ENCODE measurements at regions not wholly inside any gene's neighbourhood (a gene's known extent, or its start where the extent isn't known, plus 50 kb on each side); places are given as distances from the start of the nearest gene placed in this dataset.
A peak's percentile ranks its signal among the peaks of the same experiment; 100 is the strongest.
"Not testable (repeated sequence)": the region's sequence is repeated elsewhere in the genome, so short reads cannot be mapped to it uniquely, and the experiment has no call there.

DNA sequence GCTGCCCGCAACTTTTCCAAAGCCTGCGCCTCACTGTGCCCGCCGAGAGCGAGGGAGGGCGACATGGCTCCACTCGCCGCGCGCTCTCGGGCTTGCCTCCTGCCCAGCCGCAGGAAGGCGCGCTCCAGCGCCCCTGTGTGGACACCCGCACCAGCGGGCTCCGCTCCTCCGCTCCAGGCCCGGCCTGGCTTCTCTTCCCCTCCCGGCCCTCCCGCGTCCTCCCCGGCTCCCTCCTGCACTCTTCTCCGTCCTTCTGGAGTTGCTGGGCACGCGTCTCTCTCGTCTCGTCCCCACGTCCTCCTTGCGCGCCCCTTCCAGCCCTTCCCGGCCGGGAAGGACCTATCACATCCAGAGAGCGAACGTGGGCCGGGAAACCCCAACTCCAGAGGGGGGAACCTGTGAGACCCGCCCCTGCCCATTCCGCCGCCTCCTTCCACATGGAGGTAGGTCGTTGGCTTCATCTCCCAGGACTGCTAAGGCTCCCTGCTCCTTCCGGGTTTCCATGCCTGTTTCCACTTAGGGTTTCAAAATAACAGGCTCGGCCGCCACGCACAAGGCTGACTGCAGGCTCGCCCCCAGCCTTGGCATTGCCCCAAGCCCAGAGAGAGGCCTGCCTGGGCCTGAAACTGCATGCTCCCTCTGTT lies 175.4 kb downstream of the ATP6V0E2 start:
- H3K9ac ChIP-seq (ENCODE audit: control insufficient read depth, extremely low read depth, insufficient read depth, low read length); FAIRE-seq: not testable (repeated sequence)

DNA sequence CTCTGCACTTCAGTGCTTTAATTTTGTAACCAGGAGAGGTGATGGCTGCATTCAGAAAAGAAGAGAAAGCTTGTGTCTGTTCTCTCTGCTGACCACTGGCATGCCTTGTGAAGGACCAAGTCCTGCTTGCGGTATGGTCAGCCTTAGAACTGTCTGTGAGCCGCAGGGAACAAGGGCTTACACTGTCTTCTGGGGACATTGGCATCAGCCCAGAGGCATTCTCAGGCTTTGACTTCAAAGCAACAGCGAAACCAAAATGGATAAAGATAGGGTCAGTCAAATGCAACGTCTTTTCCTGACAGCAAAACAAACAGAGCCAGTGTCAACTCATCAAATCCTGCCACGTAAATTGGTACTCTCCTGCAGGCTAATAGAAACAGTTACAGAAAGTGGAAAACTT lies 179.6 kb downstream of the ATP6V0E2 start:
- H4K20me1 ChIP-seq (ENCODE audit: control insufficient read depth, extremely low read depth, insufficient read depth, low read length); H3K9ac ChIP-seq (ENCODE audit: control insufficient read depth, extremely low read depth, insufficient read depth, low read length); dilution Hi-C loops (cut with MboI; ENCODE audit: extremely low pct_ligation_motif_present, low sequenced_read_pairs); H3K27ac ChIP-seq (ENCODE audit: control insufficient read depth, insufficient read depth, low read length); H3K36me3 ChIP-seq (ENCODE audit: control insufficient read depth in 2 of 2, extremely low read depth in 1 of 2, insufficient read depth in 2 of 2, low read length in 2 of 2); H3K4me1 ChIP-seq (ENCODE audit: control insufficient read depth, extremely low read depth, insufficient read depth, low read length); H3K27me3 ChIP-seq (ENCODE audit: control insufficient read depth, extremely low read depth, insufficient read depth, low read length); H3K9me1 ChIP-seq (ENCODE audit: control insufficient read depth, extremely low read depth, insufficient read depth, low read length); H3K4me2 ChIP-seq (ENCODE audit: control insufficient read depth, extremely low read depth, insufficient read depth, low read depth, low read length); H3K4me3 ChIP-seq (ENCODE audit: control insufficient read depth in 2 of 3, extremely low read depth in 1 of 3, insufficient read depth in 2 of 3, low read depth in 1 of 3, low read length in 3 of 3); H3K79me2 ChIP-seq (ENCODE audit: control insufficient read depth, insufficient read depth, low read length); H3K9me3 ChIP-seq (ENCODE audit: control insufficient read depth, low read depth, low read length); DNase-seq (ENCODE audit: low read depth, low spot score); FAIRE-seq; H2AFZ ChIP-seq (ENCODE audit: control insufficient read depth, low read length): not testable (repeated sequence)

More for the DNA sequence above, 175.4 kb downstream of the ATP6V0E2 start:
- H3K79me2 ChIP-seq (ENCODE audit: control insufficient read depth, insufficient read depth, low read length); H3K9me3 ChIP-seq (ENCODE audit: control insufficient read depth, low read depth, low read length); dilution Hi-C loops (cut with MboI; ENCODE audit: extremely low pct_ligation_motif_present, low sequenced_read_pairs); DNase-seq (ENCODE audit: low read depth, low spot score); H3K36me3 ChIP-seq (ENCODE audit: control insufficient read depth in 2 of 2, extremely low read depth in 1 of 2, insufficient read depth in 2 of 2, low read length in 2 of 2); H3K27ac ChIP-seq (ENCODE audit: control insufficient read depth, insufficient read depth, low read length); H4K20me1 ChIP-seq (ENCODE audit: control insufficient read depth, extremely low read depth, insufficient read depth, low read length); H3K4me1 ChIP-seq (ENCODE audit: control insufficient read depth, extremely low read depth, insufficient read depth, low read length); H3K27me3 ChIP-seq (ENCODE audit: control insufficient read depth, extremely low read depth, insufficient read depth, low read length); H3K9me1 ChIP-seq (ENCODE audit: control insufficient read depth, extremely low read depth, insufficient read depth, low read length): not testable (repeated sequence)
- TF ChIP-seq, protein P1, sequence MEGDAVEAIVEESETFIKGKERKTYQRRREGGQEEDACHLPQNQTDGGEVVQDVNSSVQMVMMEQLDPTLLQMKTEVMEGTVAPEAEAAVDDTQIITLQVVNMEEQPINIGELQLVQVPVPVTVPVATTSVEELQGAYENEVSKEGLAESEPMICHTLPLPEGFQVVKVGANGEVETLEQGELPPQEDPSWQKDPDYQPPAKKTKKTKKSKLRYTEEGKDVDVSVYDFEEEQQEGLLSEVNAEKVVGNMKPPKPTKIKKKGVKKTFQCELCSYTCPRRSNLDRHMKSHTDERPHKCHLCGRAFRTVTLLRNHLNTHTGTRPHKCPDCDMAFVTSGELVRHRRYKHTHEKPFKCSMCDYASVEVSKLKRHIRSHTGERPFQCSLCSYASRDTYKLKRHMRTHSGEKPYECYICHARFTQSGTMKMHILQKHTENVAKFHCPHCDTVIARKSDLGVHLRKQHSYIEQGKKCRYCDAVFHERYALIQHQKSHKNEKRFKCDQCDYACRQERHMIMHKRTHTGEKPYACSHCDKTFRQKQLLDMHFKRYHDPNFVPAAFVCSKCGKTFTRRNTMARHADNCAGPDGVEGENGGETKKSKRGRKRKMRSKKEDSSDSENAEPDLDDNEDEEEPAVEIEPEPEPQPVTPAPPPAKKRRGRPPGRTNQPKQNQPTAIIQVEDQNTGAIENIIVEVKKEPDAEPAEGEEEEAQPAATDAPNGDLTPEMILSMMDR (optimal IDR thresholded peaks at IDR 0.05 in 1 of 3, IDR thresholded peaks at IDR 0.05 in 1 of 3, conservative IDR thresholded peaks at IDR 0.05 in 1 of 3; ENCODE audit: extremely low read depth in 1 of 3, insufficient read depth in 2 of 3, low read length in 3 of 3) = peak in 1 of 3 experiments; percentile 18
- Histone ChIP-seq H2AFZ (ENCODE audit: control insufficient read depth, low read length) (peak overlapping the region; percentile 60), H3K4me3 (ENCODE audit: control insufficient read depth in 2 of 3, extremely low read depth in 1 of 3, insufficient read depth in 2 of 3, low read depth in 1 of 3, low read length in 3 of 3) (peak overlapping the region in 1 of 3 experiments; percentile 22), H3K4me2 (ENCODE audit: control insufficient read depth, extremely low read depth, insufficient read depth, low read depth, low read length) (peak overlapping the region; percentile 54)

DNA sequence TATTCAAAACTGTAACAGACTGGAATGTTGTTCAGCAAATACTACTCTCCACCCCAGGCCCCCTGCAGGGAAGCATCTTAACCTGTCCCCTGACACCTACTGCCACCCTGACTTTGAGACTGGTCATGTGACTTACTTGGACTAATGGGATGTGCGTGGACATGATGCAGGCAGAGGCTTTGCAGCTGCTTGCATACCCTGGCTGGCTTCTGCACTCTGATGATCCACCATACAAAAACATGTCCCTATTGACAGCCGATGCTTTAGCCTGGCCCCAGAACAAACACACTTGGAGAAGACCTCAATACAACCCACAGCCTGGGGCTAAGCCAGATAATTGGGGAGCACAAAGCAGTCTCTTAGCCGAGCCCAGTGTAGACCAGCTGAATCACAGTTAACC lies 180.5 kb downstream of the ATP6V0E2 start:
- H3K36me3 ChIP-seq (ENCODE audit: control insufficient read depth in 2 of 2, extremely low read depth in 1 of 2, insufficient read depth in 2 of 2, low read length in 2 of 2); FAIRE-seq; H3K79me2 ChIP-seq (ENCODE audit: control insufficient read depth, insufficient read depth, low read length); H3K4me2 ChIP-seq (ENCODE audit: control insufficient read depth, extremely low read depth, insufficient read depth, low read depth, low read length); H3K9ac ChIP-seq (ENCODE audit: control insufficient read depth, extremely low read depth, insufficient read depth, low read length); H2AFZ ChIP-seq (ENCODE audit: control insufficient read depth, low read length); H3K27ac ChIP-seq (ENCODE audit: control insufficient read depth, insufficient read depth, low read length); H3K27me3 ChIP-seq (ENCODE audit: control insufficient read depth, extremely low read depth, insufficient read depth, low read length); H3K9me1 ChIP-seq (ENCODE audit: control insufficient read depth, extremely low read depth, insufficient read depth, low read length); DNase-seq (ENCODE audit: low read depth, low spot score); H4K20me1 ChIP-seq (ENCODE audit: control insufficient read depth, extremely low read depth, insufficient read depth, low read length); H3K4me3 ChIP-seq (ENCODE audit: control insufficient read depth in 2 of 3, extremely low read depth in 1 of 3, insufficient read depth in 2 of 3, low read depth in 1 of 3, low read length in 3 of 3); H3K9me3 ChIP-seq (ENCODE audit: control insufficient read depth, low read depth, low read length); H3K4me1 ChIP-seq (ENCODE audit: control insufficient read depth, extremely low read depth, insufficient read depth, low read length); dilution Hi-C loops (cut with MboI; ENCODE audit: extremely low pct_ligation_motif_present, low sequenced_read_pairs): not testable (repeated sequence)

DNA sequence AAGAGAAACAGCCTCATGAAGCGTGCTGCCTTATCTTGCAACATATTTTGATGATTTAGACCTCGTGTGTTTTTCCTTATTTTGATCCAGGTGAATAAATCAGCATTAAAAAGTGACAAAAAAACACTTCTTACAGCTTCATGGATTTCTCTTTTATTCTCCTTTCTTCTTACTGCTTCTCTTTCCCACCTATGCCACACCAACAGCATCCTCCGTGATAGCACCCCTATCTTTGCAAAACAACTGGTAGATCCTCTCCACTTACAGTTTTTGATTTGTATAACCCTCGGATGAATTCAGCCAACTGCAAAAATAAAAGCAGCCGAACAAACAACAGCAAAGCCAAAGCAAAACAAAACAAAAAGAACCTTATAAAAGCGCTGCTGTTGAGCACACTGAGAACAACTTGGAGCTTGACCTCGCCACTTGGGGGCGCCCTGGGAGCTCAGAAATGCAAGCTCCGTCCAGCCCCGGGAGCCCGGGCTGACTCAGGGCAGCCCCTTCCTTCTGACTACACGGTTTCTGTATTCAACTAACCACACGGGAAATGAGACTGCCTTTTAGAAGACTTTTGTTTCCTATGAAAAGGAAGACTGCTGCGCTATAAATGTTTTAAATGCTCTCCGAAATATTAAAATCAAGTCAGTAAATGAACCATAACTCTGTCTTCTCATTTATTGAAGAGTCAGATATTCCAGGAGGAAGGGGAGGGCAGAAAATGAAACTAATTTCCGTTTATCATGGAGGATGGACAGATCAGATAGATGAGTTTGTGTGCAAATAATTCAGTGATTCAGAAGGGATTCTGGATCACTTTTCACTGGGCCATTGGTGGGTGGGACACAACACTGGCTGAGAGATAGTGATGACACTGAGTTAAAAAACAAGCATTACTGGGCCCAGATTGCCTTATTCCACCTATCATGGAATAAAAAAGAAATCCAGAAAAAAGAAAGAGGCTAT lies 186.8 kb downstream of the ATP6V0E2 start:
- H3K79me2 ChIP-seq (ENCODE audit: control insufficient read depth, insufficient read depth, low read length); H4K20me1 ChIP-seq (ENCODE audit: control insufficient read depth, extremely low read depth, insufficient read depth, low read length); H3K4me2 ChIP-seq (ENCODE audit: control insufficient read depth, extremely low read depth, insufficient read depth, low read depth, low read length); dilution Hi-C loops (cut with MboI; ENCODE audit: extremely low pct_ligation_motif_present, low sequenced_read_pairs); DNase-seq (ENCODE audit: low read depth, low spot score); H3K9me1 ChIP-seq (ENCODE audit: control insufficient read depth, extremely low read depth, insufficient read depth, low read length); H3K9me3 ChIP-seq (ENCODE audit: control insufficient read depth, low read depth, low read length); H3K4me3 ChIP-seq (ENCODE audit: control insufficient read depth in 2 of 3, extremely low read depth in 1 of 3, insufficient read depth in 2 of 3, low read depth in 1 of 3, low read length in 3 of 3); H3K27ac ChIP-seq (ENCODE audit: control insufficient read depth, insufficient read depth, low read length); H3K27me3 ChIP-seq (ENCODE audit: control insufficient read depth, extremely low read depth, insufficient read depth, low read length); H3K36me3 ChIP-seq (ENCODE audit: control insufficient read depth in 2 of 2, extremely low read depth in 1 of 2, insufficient read depth in 2 of 2, low read length in 2 of 2); H3K4me1 ChIP-seq (ENCODE audit: control insufficient read depth, extremely low read depth, insufficient read depth, low read length); H2AFZ ChIP-seq (ENCODE audit: control insufficient read depth, low read length); H3K9ac ChIP-seq (ENCODE audit: control insufficient read depth, extremely low read depth, insufficient read depth, low read length): not testable (repeated sequence)
- peak; percentile 9 for FAIRE-seq
